Prostate gland (tissue), 2 donors: ENCODE measurements at regions not wholly inside any gene's neighbourhood (a gene's known extent, or its start where the extent isn't known, plus 50 kb on each side); places are given as distances from the start of the nearest gene placed in this dataset.

Experiments used
- DNase-seq: peaks from one replicate; pipeline ENCODE4 v3.0.0-alpha.2; 2019; ENCODE audit warnings: low spot score
- H3K27ac ChIP-seq, 2 donors: fragments of 200-600 bp; sonication (generic); 2 replicates each; pipeline ENCODE4 v1.5.1; 2017 to 2019
- H3K27me3 ChIP-seq: fragments of 200-600 bp; sonication (generic); replicated peaks from 2 replicates; pipeline ENCODE4 v1.5.1; 2019; ENCODE audit not compliant: insufficient read depth
- H3K36me3 ChIP-seq, 2 donors: fragments of 200-600 bp; sonication (generic); 1 replicate in 1 of 2; 2 replicates in 1 of 2; pipeline versions ENCODE4 v1.5.1 to v1.8.1; 2017 to 2019
- H3K4me1 ChIP-seq: fragments of 200-600 bp; sonication (generic); replicated peaks from 2 replicates; pipeline ENCODE4 v1.5.1; 2019
- H3K4me3 ChIP-seq, 2 donors: fragments of 200-600 bp; sonication (generic); 2 replicates each; pipeline ENCODE4 v1.5.1; 2017 to 2019
- H3K9me3 ChIP-seq: fragments of 200-600 bp; sonication (generic); 2 replicates; pipeline ENCODE4 v1.5.1; 2017
- POLR2A ChIP-seq: fragments of 450-650 bp; IDR thresholded peaks from one replicate; pipeline ENCODE4 v1.6.1; 2016; ENCODE audit warnings: antibody characterized with exemption, mild to moderate bottlenecking
- POLR2AphosphoS5 ChIP-seq: sonication (generic); formaldehyde crosslinking; IDR thresholded peaks from one replicate; pipeline ENCODE4 v1.6.1; 2017; ENCODE audit warnings: antibody characterized with exemption
- WGBS: methylation state at CpG from one replicate; pipeline ENCODE4 v1.1.5; 2018; 5-methylcytosine and 5-hydroxymethylcytosine counted together
- intact Hi-C: fragments of 100-400 bp; cut with DNase I; formaldehyde crosslinking; loops from one replicate; pipeline ENCODE4 v1.14.2; 2022
- TF ChIP-seq, protein P1 (sequence below), 4 experiments: fragments of 200-600 bp in 2 of 4; fragments of 450-650 bp in 2 of 4; sonication (generic) in 2 of 4; IDR thresholded peaks; 1 replicate in 3 of 4; 2 replicates in 1 of 4; pipeline ENCODE4 v1.5.1; 2016 to 2019; ENCODE audit warnings: antibody characterized with exemption in 4 of 4, mild to moderate bottlenecking in 2 of 4, moderate library complexity in 2 of 4

DNA sequence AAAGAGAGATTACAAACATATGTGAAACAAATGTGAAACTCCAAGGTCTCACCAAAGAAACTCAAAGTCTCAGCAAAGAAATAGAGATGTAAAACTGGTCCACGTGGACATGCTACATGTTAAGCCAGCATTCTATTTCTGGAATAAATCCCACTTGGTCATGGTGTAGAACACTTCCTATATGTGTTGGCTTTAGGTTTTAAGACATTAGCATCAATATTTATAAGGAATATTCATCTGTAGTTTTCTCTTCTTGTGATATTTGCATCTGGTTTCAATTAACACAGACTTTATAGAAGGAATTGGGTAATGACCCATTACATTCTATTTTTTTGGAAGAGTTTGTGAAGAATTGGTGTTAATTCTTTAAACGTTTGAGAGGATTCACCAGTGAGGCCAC lies 133.1 kb downstream of the COPS8 start:
- intact Hi-C loops, result no loop called here
- Histone ChIP-seq H3K36me3 (no peaks in the 10 kb centered on the region), H3K4me3 (no peak overlapping the region), H3K4me1 (no peaks in the 10 kb centered on the region), H3K9me3 (no peaks in the 10 kb centered on the region), H3K27me3 (no peaks in the 10 kb centered on the region), H3K27ac (no peak overlapping the region)
- TF ChIP-seq, protein P1, sequence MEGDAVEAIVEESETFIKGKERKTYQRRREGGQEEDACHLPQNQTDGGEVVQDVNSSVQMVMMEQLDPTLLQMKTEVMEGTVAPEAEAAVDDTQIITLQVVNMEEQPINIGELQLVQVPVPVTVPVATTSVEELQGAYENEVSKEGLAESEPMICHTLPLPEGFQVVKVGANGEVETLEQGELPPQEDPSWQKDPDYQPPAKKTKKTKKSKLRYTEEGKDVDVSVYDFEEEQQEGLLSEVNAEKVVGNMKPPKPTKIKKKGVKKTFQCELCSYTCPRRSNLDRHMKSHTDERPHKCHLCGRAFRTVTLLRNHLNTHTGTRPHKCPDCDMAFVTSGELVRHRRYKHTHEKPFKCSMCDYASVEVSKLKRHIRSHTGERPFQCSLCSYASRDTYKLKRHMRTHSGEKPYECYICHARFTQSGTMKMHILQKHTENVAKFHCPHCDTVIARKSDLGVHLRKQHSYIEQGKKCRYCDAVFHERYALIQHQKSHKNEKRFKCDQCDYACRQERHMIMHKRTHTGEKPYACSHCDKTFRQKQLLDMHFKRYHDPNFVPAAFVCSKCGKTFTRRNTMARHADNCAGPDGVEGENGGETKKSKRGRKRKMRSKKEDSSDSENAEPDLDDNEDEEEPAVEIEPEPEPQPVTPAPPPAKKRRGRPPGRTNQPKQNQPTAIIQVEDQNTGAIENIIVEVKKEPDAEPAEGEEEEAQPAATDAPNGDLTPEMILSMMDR (IDR thresholded peaks at IDR 0.05), result no peak
- TF ChIP-seq POLR2A (no peak), POLR2AphosphoS5 (no peak)
- no peak for DNase-seq
- WGBS, result 65% methylated on average over 2 of the region's 2 CpGs

DNA sequence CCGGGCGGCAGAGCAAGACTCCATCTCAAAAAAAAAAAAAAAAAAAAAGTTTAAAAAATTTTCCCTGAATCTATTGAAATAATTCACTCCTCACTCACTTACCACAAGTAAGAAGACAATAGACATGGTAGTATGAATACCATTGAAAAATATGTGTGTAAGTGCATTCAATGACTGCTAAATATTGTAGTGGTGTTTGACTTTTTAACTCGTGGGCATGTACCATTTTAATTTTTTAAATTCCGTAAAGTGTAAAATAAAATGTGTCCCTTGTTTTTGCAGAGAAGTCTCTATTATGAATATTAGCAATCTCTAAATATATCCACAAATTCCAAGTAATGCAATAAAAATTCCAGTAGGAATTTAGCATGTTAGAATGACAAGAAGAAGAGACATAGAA lies 134.1 kb downstream of the COPS8 start:
- Histone ChIP-seq H3K4me1 (no peaks in the 10 kb centered on the region), H3K9me3 (no peaks in the 10 kb centered on the region), H3K4me3 (no peak overlapping the region), H3K27me3 (no peaks in the 10 kb centered on the region), H3K36me3 (no peaks in the 10 kb centered on the region), H3K27ac (no peak overlapping the region)
- 90% methylated on average over 4 of the region's 4 CpGs for WGBS
- intact Hi-C loops, result no loop called here
- DNase-seq, result no peak
- TF ChIP-seq POLR2A (no peak), POLR2AphosphoS5 (no peak)
- TF ChIP-seq, protein P1 (IDR thresholded peaks at IDR 0.05), result no peak

DNA sequence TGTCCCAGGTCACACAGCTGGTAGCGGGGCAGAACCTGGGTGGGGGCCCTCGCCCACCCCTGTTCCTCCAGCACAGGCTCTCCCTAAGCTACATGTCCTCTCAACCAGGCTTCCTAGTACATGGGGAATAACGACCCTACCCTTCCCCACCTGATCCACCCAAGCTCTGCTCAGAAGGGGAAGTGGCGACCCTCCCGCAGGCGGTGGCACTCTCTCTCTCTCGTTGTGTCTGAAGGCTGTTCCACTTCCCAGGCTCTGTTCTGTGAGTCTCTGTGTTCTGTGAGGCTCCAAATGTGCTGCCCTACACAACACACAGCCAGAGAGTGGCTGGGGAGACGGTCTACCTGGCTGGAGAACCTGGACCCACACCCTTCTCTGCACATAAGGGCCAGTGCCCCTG lies 135.8 kb downstream of the COPS8 start:
- no peaks in the 10 kb centered on the region for H3K4me1 ChIP-seq
- intact Hi-C loops, result no loop called here
- H3K9me3 ChIP-seq, result no peaks in the 10 kb centered on the region
- H3K27ac ChIP-seq, result no peak overlapping the region
- no peaks in the 10 kb centered on the region for H3K27me3 ChIP-seq
- DNase-seq, result no peak
- WGBS, result 91% methylated on average over 8 of the region's 8 CpGs
- no peak for TF ChIP-seq POLR2AphosphoS5
- no peak for TF ChIP-seq POLR2A
- TF ChIP-seq, protein P1 (IDR thresholded peaks at IDR 0.05), result no peak
- H3K4me3 ChIP-seq, result no peak overlapping the region
- H3K36me3 ChIP-seq, result no peaks in the 10 kb centered on the region

DNA sequence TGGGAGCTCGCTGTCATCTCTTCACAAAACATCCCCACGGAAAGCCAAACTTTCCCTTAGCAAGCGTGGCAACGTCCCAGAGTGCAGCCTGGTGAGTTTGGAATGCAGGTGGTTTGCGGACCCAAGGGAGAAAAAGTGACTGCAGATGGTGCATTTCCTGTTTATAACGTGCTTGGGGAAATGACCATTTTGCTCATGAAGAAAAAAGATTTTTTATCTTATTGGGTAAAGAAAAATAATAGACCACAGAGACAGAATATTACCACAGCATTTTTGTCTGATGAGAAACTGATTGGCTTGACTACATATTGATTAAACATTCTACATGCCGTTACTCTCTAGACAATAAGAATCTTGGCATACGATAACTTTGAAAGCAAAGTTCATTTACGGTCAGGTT lies 136.5 kb downstream of the COPS8 start:
- Histone ChIP-seq H3K27me3 (no peaks in the 10 kb centered on the region), H3K27ac (no peak overlapping the region), H3K9me3 (no peaks in the 10 kb centered on the region), H3K4me1 (no peaks in the 10 kb centered on the region), H3K4me3 (no peak overlapping the region), H3K36me3 (no peaks in the 10 kb centered on the region)
- 22% methylated on average over 9 of the region's 9 CpGs for WGBS
- intact Hi-C loops, result no loop called here
- TF ChIP-seq POLR2AphosphoS5 (no peak), POLR2A (no peak)
- TF ChIP-seq, protein P1 (IDR thresholded peaks at IDR 0.05), result no peak
- no peak for DNase-seq

DNA sequence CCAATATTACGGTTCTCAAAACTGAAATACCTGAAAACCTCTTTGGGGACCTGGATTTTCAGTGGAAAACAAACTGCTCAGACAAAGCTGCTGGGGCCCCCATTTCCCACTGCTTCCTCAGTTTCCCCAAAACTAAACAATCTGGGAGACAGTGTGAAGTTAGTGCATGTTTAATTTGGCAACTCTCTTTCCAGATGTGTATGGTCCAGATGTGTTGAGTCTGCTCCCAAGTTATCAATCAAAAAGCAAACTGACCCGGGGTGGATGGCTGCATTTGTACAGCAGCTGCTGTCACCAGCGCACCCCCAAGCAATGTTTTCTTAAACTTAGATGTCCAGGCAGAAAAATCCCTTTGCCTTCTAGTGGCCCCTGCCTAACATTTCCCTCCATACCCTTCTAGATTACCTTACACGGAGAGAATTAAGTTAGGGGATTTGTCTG lies 136.9 kb downstream of the COPS8 start:
- no peaks in the 10 kb centered on the region for H3K9me3 ChIP-seq
- no peaks in the 10 kb centered on the region for H3K36me3 ChIP-seq
- H3K4me1 ChIP-seq, result no peaks in the 10 kb centered on the region
- TF ChIP-seq, protein P1 (IDR thresholded peaks at IDR 0.05), result no peak
- no peak for TF ChIP-seq POLR2AphosphoS5
- no peak for TF ChIP-seq POLR2A
- H3K27ac ChIP-seq, result no peak overlapping the region
- DNase-seq, result no peak
- 51% methylated on average over 4 of the region's 4 CpGs for WGBS
- intact Hi-C loops, result no loop called here
- no peak overlapping the region for H3K4me3 ChIP-seq
- H3K27me3 ChIP-seq, result no peaks in the 10 kb centered on the region
